WI38 (cell line): ENCODE measurements at regions not wholly inside any gene's neighbourhood (a gene's known extent, or its start where the extent isn't known, plus 50 kb on each side); places are given as distances from the start of the nearest gene placed in this dataset.

Source experiments
- H3K4me3 ChIP-seq: 2 replicates; pipeline ENCODE4 v1.5.1; 2011; ENCODE audit warnings: low read depth, mild to moderate bottlenecking, control low read depth, low read length
- TF ChIP-seq, protein P1 (sequence below): IDR thresholded peaks from 2 replicates; pipeline ENCODE4 v1.5.1; 2012; ENCODE audit warnings: low read depth, mild to moderate bottlenecking, control low read depth, low read length

DNA sequence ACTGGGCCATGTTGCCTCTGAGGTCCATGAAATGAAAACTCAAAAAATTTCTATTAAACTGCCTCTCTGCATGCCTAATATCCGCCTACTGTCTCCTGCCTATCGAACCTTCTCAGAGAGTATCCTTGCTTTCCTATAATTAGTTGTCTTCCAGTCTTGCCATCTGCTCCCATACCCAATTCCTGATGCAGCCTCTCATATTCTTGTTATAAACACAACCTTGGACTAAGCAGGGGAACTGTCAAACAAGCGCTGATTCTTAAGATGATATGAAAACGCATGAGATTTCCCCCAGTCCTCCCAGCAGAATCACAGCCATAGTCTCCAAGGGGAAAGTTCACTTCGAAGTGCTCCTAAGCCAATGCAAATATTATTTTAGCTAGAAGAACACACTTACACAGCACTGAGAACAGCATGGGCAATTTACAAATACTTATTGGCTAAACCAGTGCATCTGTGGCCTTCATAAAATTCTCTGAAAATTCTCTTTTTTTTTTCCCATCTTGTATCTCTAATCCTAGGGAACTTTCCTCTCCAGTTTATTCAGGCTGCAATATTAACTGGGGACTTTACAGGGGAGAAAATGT is 471.6 kb downstream of the MBD2 start:
- TF ChIP-seq, protein P1, sequence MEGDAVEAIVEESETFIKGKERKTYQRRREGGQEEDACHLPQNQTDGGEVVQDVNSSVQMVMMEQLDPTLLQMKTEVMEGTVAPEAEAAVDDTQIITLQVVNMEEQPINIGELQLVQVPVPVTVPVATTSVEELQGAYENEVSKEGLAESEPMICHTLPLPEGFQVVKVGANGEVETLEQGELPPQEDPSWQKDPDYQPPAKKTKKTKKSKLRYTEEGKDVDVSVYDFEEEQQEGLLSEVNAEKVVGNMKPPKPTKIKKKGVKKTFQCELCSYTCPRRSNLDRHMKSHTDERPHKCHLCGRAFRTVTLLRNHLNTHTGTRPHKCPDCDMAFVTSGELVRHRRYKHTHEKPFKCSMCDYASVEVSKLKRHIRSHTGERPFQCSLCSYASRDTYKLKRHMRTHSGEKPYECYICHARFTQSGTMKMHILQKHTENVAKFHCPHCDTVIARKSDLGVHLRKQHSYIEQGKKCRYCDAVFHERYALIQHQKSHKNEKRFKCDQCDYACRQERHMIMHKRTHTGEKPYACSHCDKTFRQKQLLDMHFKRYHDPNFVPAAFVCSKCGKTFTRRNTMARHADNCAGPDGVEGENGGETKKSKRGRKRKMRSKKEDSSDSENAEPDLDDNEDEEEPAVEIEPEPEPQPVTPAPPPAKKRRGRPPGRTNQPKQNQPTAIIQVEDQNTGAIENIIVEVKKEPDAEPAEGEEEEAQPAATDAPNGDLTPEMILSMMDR = no peak

DNA sequence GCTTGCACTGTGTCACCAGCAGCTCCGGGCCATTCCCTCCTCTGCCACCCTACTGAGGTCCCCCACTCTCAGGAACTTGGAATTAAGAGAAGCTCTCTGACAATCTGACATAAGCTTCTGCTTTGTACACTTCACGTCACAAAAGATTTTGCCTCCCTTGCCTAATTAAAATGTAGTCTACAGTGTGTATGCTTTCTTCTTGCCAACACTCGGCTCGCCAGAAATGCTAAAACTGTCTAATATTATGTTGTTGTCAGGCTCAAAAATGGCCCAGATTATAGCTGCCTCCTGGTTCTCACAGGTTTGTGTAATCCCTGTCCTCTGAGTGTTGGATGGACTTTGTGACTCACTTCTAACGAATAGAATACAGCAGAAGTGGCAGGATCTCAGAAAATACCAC is 474.7 kb downstream of the MBD2 start:
- no peak overlapping the region for H3K4me3 ChIP-seq
- TF ChIP-seq, protein P1 = no peak

More for the DNA sequence above, 471.6 kb downstream of the MBD2 start:
- H3K4me3 ChIP-seq = no peak overlapping the region

DNA sequence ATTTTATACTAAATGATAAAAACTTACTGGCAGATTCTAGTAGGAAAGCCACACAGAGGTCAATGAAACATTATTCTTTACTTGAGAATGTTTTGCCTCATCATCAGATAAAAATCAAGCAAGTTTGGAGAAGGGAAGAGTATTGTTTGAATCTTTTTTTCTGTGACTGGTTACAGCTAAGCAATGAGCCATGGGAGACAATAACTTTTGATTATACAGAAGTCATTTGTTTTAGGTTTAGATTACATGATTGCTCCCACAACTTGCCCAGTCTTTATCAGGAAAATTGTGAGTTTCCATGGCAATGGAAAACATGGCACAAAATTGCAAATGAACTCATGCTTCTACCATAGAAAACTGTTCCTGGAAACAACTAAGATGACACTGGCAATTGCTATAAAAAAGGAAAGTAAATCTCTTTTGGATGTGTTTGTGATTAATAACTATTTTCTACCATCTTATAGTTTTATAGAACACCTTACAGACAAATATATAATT is 476.8 kb downstream of the MBD2 start:
- no peak overlapping the region for H3K4me3 ChIP-seq
- TF ChIP-seq, protein P1 = no peak

DNA sequence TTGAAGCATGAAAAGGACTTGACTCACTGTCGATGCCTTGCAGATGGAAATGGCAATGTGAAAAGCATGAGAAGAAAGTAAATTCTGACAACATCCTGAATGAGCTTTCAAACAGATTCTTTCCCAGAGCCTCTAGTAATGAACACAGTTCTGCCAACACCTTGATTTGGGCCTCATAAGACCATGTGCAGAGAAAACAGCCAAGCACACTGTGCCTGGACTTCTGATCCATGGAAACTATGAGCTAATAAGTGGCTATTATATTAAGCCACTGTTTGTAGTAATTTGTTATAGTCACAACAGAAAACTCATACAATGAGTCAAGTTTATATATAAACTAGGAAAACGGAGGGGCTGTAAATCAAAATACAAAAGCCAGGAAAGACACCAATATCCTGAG is 477.3 kb downstream of the MBD2 start:
- no peak overlapping the region for H3K4me3 ChIP-seq
- TF ChIP-seq, protein P1 = no peak

DNA sequence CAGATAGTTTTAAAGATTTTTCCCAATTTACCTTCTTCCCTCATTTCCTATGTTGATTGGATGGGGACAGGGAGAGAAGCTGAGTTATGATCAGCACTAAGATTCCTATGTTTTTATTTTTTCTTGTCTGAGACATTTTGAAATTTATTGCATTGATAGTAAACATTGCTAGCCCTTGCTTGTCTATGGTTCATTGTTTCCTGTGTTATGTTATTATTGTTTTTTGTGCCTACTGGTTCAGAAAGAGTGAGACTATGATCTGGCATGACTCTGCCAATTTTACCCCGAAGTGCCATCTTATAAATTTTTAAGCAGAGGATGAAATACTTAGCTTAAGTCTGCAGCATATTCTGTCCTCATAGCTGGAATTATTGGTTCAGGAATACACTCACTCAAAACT is 478.5 kb downstream of the MBD2 start:
- H3K4me3 ChIP-seq = no peak overlapping the region
- TF ChIP-seq, protein P1 = no peak

DNA sequence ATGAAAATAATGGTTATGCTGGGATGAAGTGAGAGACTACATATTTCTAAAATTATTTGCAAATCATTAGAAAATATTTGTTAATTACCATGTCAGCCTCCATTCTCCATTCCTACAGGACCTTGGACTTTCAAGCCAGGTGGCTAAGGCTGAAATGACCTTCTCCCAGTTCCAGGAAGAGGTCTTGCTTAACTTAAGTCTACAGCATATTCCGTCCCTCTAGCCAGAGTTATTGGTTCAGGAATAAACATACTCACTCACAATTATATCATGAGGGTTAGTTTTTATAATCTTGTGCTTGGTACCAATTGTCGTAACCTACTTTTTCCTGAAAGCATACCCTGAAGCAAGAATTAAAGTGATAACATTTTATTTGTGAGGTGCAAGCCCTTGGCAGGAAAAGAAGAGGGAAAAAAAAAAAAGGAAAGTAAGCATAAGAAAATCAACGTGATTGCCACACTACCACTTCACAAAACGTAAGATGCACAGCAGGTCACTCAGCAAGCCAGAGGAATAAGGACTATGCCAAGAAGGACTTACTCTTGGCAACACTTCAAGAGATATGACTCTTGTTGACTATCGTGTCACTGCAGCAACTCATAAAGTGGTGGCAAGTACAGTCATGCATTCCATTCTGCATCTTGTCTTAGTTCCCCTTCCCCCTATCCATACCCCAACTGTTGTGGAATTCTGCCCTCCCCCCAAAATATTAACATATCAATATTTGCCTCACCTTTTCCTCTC is 479.1 kb downstream of the MBD2 start:
- TF ChIP-seq, protein P1 = no peak
- no peak overlapping the region for H3K4me3 ChIP-seq

DNA sequence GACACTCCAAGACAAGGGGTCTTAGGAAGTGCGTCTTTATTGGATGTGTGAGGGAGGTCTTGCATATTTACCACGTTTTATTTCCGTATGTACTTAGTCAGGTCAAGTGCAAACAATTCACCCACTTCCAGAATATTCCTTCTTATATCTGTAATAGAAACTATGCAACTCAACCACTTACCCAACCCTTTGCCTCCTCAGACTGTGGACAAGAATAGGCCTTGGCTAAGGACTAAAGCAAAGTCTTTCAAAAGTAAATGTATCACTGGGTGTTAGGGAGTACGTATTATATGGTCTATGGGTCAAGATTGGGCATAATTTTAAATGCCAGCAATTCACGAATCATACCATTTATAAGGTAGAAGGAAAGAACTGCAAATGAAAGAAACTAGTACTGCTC is 484.8 kb downstream of the MBD2 start:
- TF ChIP-seq, protein P1 = no peak

More for the DNA sequence above, 484.8 kb downstream of the MBD2 start:
- H3K4me3 ChIP-seq = no peak overlapping the region
